Ovary (tissue), 3 donors: ENCODE measurements at regions not wholly inside any gene's neighbourhood (a gene's known extent, or its start where the extent isn't known, plus 50 kb on each side); places are given as distances from the start of the nearest gene placed in this dataset.

Source experiments
- EP300 ChIP-seq: sonication (generic); formaldehyde crosslinking; IDR thresholded peaks from one replicate; pipeline ENCODE4 v1.6.1; 2017; ENCODE audit warnings: antibody characterized with exemption
- TF ChIP-seq, protein P1 (sequence below), 3 donors: fragments of 450-650 bp in 2 of 3; fragments of 200-600 bp in 1 of 3; IDR thresholded peaks; one replicate each; pipeline versions ENCODE4 v1.5.1 to v1.8.0; 2016 to 2022; ENCODE audit warnings: antibody characterized with exemption in 3 of 3, mild to moderate bottlenecking in 1 of 3
- donor health status: DM: no; HTN: no; CAD: no.

GRCh38 chr20:22810030-22810429, 225.1 kb upstream of the SSTR4 start:
- TF ChIP-seq, protein P1, sequence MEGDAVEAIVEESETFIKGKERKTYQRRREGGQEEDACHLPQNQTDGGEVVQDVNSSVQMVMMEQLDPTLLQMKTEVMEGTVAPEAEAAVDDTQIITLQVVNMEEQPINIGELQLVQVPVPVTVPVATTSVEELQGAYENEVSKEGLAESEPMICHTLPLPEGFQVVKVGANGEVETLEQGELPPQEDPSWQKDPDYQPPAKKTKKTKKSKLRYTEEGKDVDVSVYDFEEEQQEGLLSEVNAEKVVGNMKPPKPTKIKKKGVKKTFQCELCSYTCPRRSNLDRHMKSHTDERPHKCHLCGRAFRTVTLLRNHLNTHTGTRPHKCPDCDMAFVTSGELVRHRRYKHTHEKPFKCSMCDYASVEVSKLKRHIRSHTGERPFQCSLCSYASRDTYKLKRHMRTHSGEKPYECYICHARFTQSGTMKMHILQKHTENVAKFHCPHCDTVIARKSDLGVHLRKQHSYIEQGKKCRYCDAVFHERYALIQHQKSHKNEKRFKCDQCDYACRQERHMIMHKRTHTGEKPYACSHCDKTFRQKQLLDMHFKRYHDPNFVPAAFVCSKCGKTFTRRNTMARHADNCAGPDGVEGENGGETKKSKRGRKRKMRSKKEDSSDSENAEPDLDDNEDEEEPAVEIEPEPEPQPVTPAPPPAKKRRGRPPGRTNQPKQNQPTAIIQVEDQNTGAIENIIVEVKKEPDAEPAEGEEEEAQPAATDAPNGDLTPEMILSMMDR (IDR thresholded peaks at IDR 0.05) = no peak
- TF ChIP-seq EP300 = no peak
